Fibroblast of skin of abdomen (primary cell): ENCODE measurements at regions not wholly inside any gene's neighbourhood (a gene's known extent, or its start where the extent isn't known, plus 50 kb on each side); places are given as distances from the start of the nearest gene placed in this dataset.
"Not testable (repeated sequence)": the region's sequence is repeated elsewhere in the genome, so short reads cannot be mapped to it uniquely, and the experiment has no call there.

Source experiments
- DNase-seq: peaks from one replicate; pipeline ENCODE4 v3.0.0-alpha.2; 2013

GRCh38 chr1:232715154-232715553 is 85.2 kb upstream of the SIPA1L2 start:
- no peak for DNase-seq

- not testable (repeated sequence) for DNase-seq
These were observed 87.3 kb upstream of the MAP10 start for GRCh38 chr1:232717911-232718310.

GRCh38 chr1:232718928-232719927 is 86.0 kb upstream of the MAP10 start:
- DNase-seq = no peak

- DNase-seq = no peak
These were observed 82.6 kb upstream of the MAP10 start for GRCh38 chr1:232722626-232723025.

GRCh38 chr1:232725305-232726047 is 79.7 kb upstream of the MAP10 start:
- DNase-seq = no peak

GRCh38 chr1:232726048-232726779 is 79.0 kb upstream of the MAP10 start:
- peak; percentile 65 for DNase-seq

- peak; percentile 81 for DNase-seq
These were observed 76.5 kb upstream of the MAP10 start for GRCh38 chr1:232728507-232729263.

GRCh38 chr1:232732344-232732910 is 72.8 kb upstream of the MAP10 start:
- DNase-seq = no peak

GRCh38 chr1:232737917-232738316 is 67.3 kb upstream of the MAP10 start:
- DNase-seq = no peak

GRCh38 chr1:232743999-232744398 is 61.2 kb upstream of the MAP10 start:
- DNase-seq = no peak

GRCh38 chr1:232744847-232745246 is 60.4 kb upstream of the MAP10 start:
- DNase-seq = no peak

GRCh38 chr1:232745698-232746097 is 59.5 kb upstream of the MAP10 start:
- not testable (repeated sequence) for DNase-seq

GRCh38 chr1:232748910-232749368 is 56.3 kb upstream of the MAP10 start:
- no peak for DNase-seq

- no peak for DNase-seq
These were observed 53.6 kb upstream of the MAP10 start for GRCh38 chr1:232751393-232752140.

GRCh38 chr1:232752365-232752764 is 52.9 kb upstream of the MAP10 start:
- DNase-seq = no peak

- no peak for DNase-seq
These were observed 50.3 kb upstream of the MAP10 start for GRCh38 chr1:232754930-232755329.
